GM12872 (cell line): ENCODE measurements at regions not wholly inside any gene's neighbourhood (a gene's known extent, or its start where the extent isn't known, plus 50 kb on each side); places are given as distances from the start of the nearest gene placed in this dataset.

Experiments
- TF ChIP-seq, protein P1 (sequence below): IDR thresholded peaks from 3 replicates; pipeline ENCODE4 v1.5.1; 2011; ENCODE audit warnings: low read depth, mild to moderate bottlenecking, low read length, moderate library complexity; ENCODE audit not compliant: insufficient read depth

DNA sequence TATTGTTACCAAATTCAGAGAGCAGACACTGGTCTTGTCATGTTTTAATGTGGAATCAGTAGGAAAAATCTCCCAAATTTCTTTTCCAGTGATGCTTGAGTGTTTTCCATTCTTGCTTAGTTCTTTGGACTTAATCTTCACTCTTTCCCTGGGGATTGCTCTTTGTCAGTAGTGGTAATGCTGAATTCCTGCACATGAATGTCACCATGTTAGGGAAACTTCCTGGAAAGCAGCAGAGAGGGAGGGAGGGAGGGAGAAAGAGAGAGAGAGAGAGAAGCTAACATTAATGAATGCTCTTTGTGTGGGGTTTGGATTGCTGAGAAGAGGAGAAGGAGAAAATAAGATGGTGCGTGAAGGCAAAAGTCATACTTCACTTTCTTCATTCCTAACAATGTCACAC lies 295.3 kb upstream of the COBL start:
- TF ChIP-seq, protein P1, sequence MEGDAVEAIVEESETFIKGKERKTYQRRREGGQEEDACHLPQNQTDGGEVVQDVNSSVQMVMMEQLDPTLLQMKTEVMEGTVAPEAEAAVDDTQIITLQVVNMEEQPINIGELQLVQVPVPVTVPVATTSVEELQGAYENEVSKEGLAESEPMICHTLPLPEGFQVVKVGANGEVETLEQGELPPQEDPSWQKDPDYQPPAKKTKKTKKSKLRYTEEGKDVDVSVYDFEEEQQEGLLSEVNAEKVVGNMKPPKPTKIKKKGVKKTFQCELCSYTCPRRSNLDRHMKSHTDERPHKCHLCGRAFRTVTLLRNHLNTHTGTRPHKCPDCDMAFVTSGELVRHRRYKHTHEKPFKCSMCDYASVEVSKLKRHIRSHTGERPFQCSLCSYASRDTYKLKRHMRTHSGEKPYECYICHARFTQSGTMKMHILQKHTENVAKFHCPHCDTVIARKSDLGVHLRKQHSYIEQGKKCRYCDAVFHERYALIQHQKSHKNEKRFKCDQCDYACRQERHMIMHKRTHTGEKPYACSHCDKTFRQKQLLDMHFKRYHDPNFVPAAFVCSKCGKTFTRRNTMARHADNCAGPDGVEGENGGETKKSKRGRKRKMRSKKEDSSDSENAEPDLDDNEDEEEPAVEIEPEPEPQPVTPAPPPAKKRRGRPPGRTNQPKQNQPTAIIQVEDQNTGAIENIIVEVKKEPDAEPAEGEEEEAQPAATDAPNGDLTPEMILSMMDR, result no peak

DNA sequence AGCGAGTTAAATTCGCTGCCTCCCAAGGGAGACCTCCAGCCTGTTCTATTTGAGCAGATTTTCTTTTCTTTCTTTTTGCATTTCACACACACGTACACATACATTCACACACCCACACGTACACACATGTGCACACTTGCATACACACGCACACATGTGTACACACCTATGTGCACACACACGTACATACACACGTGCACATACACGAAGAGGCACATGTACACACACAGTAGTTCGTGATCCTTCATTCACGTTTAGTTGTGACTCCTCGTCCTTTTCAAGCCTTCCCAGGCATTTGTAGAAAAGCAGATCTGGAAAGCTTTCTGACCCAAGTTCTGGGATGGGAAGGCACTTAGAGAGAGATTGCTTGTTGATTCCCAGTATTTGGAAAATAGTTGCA lies 290.8 kb upstream of the COBL start:
- TF ChIP-seq, protein P1, result no peak

DNA sequence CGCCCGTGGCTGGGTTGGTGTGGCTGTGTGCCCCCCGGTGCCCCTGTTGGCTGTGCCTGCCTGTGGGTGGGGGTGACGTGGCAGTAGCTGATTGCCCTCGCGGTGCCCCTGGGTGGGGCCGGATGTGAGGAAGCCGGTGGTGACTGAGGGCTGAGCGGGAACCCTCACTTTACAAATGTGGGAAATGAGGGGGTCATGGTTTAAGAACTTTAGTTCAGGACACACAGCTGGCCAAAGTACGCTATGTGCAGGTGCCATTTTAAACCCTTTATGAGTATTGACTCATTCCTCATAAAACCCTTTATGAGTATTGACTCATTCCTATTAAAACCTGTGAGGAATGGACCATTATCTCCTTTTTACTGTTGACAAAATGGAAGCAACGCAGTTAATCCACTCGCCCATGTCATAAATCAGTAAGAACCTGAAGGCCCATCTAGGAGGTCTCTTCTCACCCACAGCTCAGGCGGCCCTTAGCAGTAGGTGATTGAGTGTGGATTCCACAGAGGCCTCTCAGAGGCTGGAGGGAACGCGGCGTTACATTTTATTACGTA lies 290.1 kb upstream of the COBL start:
- TF ChIP-seq, protein P1, result no peak

DNA sequence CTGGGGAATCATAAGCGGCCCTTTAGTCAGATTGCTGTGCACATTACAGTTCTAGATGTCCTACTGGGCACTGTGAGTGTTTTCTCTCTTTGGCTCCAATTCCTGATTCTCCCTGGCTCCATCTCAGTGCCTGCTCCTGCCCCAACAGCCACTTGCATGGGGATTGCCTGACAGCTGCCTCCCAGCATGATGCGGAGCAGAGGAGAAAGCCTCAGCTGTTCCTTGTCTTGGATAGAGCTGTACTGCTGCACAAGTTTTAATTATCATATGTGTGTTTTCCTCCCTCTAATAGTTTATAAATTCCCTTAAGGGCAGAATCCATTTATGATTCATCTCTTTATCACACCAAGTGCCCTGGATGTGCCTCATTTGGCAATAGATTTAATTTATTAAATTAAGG lies 285.8 kb upstream of the COBL start:
- TF ChIP-seq, protein P1, result no peak

DNA sequence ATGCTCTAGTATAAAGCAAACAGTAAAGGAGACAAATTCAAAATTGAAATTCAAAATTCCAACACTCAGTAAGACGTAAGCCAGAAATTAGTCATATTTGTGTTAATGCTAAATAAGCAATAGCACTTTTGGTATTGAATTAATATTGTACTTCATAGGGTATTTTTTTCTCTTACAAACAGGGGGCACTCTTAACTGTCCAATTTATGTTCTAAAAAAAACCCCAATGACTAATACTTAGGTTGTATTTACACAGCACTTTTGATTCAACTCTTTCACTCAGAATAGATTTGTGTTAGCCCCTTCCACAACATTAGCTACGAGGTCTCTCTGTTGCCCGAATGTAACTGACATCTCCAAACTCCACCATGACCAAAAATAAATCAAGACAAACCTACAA lies 284.9 kb upstream of the COBL start:
- TF ChIP-seq, protein P1, result no peak

DNA sequence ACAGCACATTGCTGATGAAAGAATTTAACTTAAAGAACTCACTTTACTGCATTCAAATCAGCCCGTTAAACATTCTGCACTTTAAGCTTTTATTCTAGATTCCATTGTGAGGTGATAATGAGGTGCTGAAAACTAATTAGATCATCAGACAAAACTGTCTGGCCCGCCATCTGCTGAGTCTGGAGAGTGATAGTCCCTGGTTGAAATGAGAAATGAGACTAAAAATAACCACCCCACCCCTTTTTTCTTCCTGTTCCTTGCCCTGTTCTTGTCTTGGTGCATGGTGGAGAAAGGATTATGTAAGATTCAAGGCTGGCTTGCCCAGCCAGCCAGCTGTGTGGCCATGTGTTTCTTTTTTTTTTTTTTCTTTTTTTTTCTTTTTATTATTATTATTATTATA lies 277.0 kb upstream of the COBL start:
- TF ChIP-seq, protein P1, result no peak

DNA sequence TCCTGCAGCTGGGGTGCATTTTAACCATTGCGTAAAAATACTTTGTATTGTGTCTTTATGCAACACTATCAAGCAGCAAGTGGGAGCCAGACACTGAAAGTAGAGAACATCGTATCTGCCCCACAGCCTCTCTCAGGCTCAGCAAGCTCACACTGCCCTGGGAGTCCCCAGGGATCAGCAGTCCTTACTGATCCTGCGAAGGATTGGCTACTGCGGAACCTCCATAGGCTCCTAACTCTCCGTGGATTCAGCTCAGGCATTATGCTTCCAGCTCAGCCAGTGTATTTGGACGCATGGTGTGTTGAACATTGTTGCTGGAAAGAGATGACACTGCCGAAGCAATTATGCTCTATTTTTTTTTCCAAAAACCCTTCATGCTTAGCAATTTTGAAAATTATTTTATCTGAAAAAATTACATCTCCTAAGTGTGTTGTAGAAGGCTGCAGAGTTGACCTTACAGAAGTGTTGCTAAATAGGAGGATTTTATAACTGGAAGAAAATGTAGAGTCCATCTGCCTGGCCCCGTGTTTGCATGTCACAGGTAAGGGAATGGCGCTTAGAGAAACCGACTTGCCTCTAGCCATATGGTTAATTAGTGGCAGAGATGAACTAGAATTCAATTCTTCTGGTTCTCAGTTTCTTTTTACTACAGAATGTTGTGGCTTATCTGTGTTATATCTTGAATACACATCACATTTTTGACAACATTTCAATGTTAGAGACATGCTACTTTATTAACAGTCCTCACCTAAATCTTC lies 276.4 kb upstream of the COBL start:
- TF ChIP-seq, protein P1, result no peak

DNA sequence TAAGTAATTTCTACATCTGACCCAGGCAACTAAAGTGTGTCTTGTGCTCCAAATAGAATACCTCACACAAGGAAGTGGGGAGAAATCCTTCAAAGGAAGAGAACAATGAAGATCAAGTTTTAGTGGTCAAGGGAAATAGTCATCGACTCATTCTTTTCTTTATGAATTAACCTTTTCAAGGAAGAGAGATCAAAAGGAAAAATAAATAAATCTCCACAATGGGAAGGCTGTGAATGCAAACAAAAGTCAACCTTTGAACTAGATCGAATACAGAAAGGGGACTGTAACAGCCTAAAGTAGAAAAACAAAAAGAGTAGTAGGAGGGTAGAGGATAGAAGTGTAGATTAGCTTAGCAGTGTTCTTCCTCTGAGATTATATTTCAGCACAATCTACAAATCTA lies 274.6 kb upstream of the COBL start:
- TF ChIP-seq, protein P1, result no peak
